BLaER1 treated with 17β-estradiol and CSF1 and Interleukin-3, amounts not matched to agents 10 nM and 100 nM (cell line): ENCODE measurements at regions not wholly inside any gene's neighbourhood (a gene's known extent, or its start where the extent isn't known, plus 50 kb on each side); places are given as distances from the start of the nearest gene placed in this dataset.
"Not testable (repeated sequence)": the region's sequence is repeated elsewhere in the genome, so short reads cannot be mapped to it uniquely, and the experiment has no call there.

Experiments used
- H3K27ac ChIP-seq, 11 experiments: shearing (Covaris generic); formaldehyde crosslinking; 2 replicates each; pipeline ENCODE4 v1.8.1; 2022
- H3K27me3 ChIP-seq, 11 experiments: shearing (Covaris generic); formaldehyde crosslinking; 2 replicates each; pipeline ENCODE4 v1.8.1; 2022
- H3K36me3 ChIP-seq, 11 experiments: shearing (Covaris generic); formaldehyde crosslinking; 2 replicates each; pipeline ENCODE4 v1.8.1; 2022
- H3K4me1 ChIP-seq, 10 experiments: shearing (Covaris generic); formaldehyde crosslinking; 2 replicates each; pipeline ENCODE4 v1.8.1; 2022
- H3K4me2 ChIP-seq, 11 experiments: shearing (Covaris generic); formaldehyde crosslinking; 2 replicates each; pipeline ENCODE4 v1.8.1; 2022
- H3K4me3 ChIP-seq, 10 experiments: shearing (Covaris generic); formaldehyde crosslinking; 2 replicates each; pipeline ENCODE4 v1.8.1; 2022
- H3K9ac ChIP-seq, 11 experiments: shearing (Covaris generic); formaldehyde crosslinking; 2 replicates each; pipeline ENCODE4 v1.8.1; 2022
- H3K9me3 ChIP-seq, 11 experiments: shearing (Covaris generic); formaldehyde crosslinking; replicated peaks in 1 of 11; 2 replicates each; pipeline ENCODE4 v1.8.1; 2022
- H4K20me1 ChIP-seq, 11 experiments: shearing (Covaris generic); formaldehyde crosslinking; 2 replicates each; pipeline ENCODE4 v1.8.1; 2022
- Cebpa-rat ChIP-seq, 11 experiments: shearing (Covaris generic); IDR thresholded peaks; 2 replicates each; pipeline ENCODE4 v1.8.1; 2022

GRCh38 chr7:149561072-149561471 lies 63.5 kb upstream of the ZNF746 start:
- H3K4me2 ChIP-seq: no peak overlapping the region
- H4K20me1 ChIP-seq: peaks cover 0 to 16% (median 0%) of the 10 kb centered on the region in 11 experiments; a peak in 2 of 22 replicates
- no peak for TF ChIP-seq Cebpa-rat (IDR thresholded peaks at IDR 0.05)
- H3K9ac ChIP-seq: no peak overlapping the region
- H3K27me3 ChIP-seq: no peaks in the 10 kb centered on the region
- no peak overlapping the region for H3K4me3 ChIP-seq
- H3K36me3 ChIP-seq: peaks cover 87 to 98% (median 91%) of the 10 kb centered on the region in 11 experiments
- H3K9me3 ChIP-seq: peaks cover 31 to 48% (median 38%) of the 10 kb centered on the region in 11 experiments
- no peak overlapping the region; a peak in 1 of 22 replicates for H3K27ac ChIP-seq
- H3K4me1 ChIP-seq: peaks cover 0 to 14% (median 0%) of the 10 kb centered on the region in 10 experiments; a peak in 2 of 20 replicates

- Histone ChIP-seq H3K9me3 (peaks cover 24 to 46% (median 34%) of the 10 kb centered on the region in 11 experiments), H3K4me2 (peak overlapping the region in 2 of 11 experiments; percentile 6 to 20; a peak in 2 of 22 replicates), H3K36me3 (peaks cover 81 to 93% (median 86%) of the 10 kb centered on the region in 11 experiments), H3K27ac (0 out of 22 replicates have a peak overlapping the region, but pooled peaks of 2 of the 11 experiments have one; percentile 8 to 11), H3K4me1 (peaks cover 0 to 14% (median 0%) of the 10 kb centered on the region in 10 experiments; a peak in 2 of 20 replicates), H3K4me3 (no peak overlapping the region), H4K20me1 (peaks cover 0 to 14% (median 0%) of the 10 kb centered on the region in 11 experiments; a peak in 2 of 22 replicates), H3K27me3 (no peaks in the 10 kb centered on the region), H3K9ac (no peak overlapping the region)
- no peak for TF ChIP-seq Cebpa-rat (IDR thresholded peaks at IDR 0.05)
Measured at GRCh38 chr7:149559711-149560110, 62.1 kb upstream of the ZNF746 start.

- Histone ChIP-seq H3K36me3 (peaks cover 67 to 82% (median 76%) of the 10 kb centered on the region in 11 experiments), H3K27ac (no peak overlapping the region), H3K27me3 (no peaks in the 10 kb centered on the region), H3K9me3 (peaks cover 13 to 45% (median 30%) of the 10 kb centered on the region in 11 experiments; a peak in 20 of 22 replicates), H4K20me1 (peaks cover 0 to 9% (median 0%) of the 10 kb centered on the region in 11 experiments; a peak in 2 of 22 replicates), H3K4me1 (peaks cover 0 to 16% (median 0%) of the 10 kb centered on the region in 10 experiments; a peak in 6 of 20 replicates), H3K4me2 (no peak overlapping the region), H3K9ac (no peak overlapping the region), H3K4me3 (no peak overlapping the region)
- TF ChIP-seq Cebpa-rat (IDR thresholded peaks at IDR 0.05): no peak
Measured at GRCh38 chr7:149558149-149558861, 60.7 kb upstream of the ZNF746 start.

- not testable (repeated sequence) for H4K20me1 ChIP-seq, H3K27me3 ChIP-seq, H3K27ac ChIP-seq, H3K9ac ChIP-seq, H3K4me3 ChIP-seq, H3K4me2 ChIP-seq
- H3K9me3 ChIP-seq: peaks cover 12 to 53% (median 31%) of the 10 kb centered on the region in 11 experiments; a peak in 20 of 22 replicates
- H3K4me1 ChIP-seq: peaks cover 0 to 24% (median 7%) of the 10 kb centered on the region in 10 experiments; a peak in 12 of 20 replicates
- peaks cover 72 to 91% (median 80%) of the 10 kb centered on the region in 11 experiments for H3K36me3 ChIP-seq
Measured at GRCh38 chr7:149556525-149556924, 58.9 kb upstream of the ZNF746 start.

- Histone ChIP-seq H3K36me3 (peaks cover 72 to 91% (median 80%) of the 10 kb centered on the region in 11 experiments), H3K9me3 (peaks cover 18 to 63% (median 37%) of the 10 kb centered on the region in 11 experiments), H3K4me1 (peaks cover 0 to 16% (median 7%) of the 10 kb centered on the region in 10 experiments; a peak in 12 of 20 replicates)
- not testable (repeated sequence) for H4K20me1 ChIP-seq, H3K4me3 ChIP-seq, H3K27ac ChIP-seq, H3K4me2 ChIP-seq, H3K27me3 ChIP-seq, H3K9ac ChIP-seq
Measured at GRCh38 chr7:149554821-149555220, 57.2 kb upstream of the ZNF746 start.

GRCh38 chr7:149553991-149554390 lies 56.4 kb upstream of the ZNF746 start:
- not testable (repeated sequence) for H4K20me1 ChIP-seq, H3K4me2 ChIP-seq, H3K4me3 ChIP-seq, H3K27me3 ChIP-seq, H3K27ac ChIP-seq, H3K9ac ChIP-seq
- Histone ChIP-seq H3K9me3 (peaks cover 25 to 71% (median 45%) of the 10 kb centered on the region in 11 experiments), H3K4me1 (peaks cover 0 to 16% (median 7%) of the 10 kb centered on the region in 10 experiments; a peak in 12 of 20 replicates), H3K36me3 (peaks cover 72 to 91% (median 80%) of the 10 kb centered on the region in 11 experiments)

GRCh38 chr7:149552799-149553198 lies 55.2 kb upstream of the ZNF746 start:
- TF ChIP-seq Cebpa-rat (IDR thresholded peaks at IDR 0.05): no peak
- no peaks in the 10 kb centered on the region; a peak in 1 of 22 replicates for H4K20me1 ChIP-seq
- H3K27ac ChIP-seq: peak overlapping the region in 4 of 11 experiments; percentile 3 to 46 (median 34); a peak in 6 of 22 replicates
- peak overlapping the region in 5 of 11 experiments; percentile 30 to 57 (median 43); a peak in 10 of 22 replicates for H3K4me2 ChIP-seq
- peaks cover 72 to 91% (median 80%) of the 10 kb centered on the region in 11 experiments for H3K36me3 ChIP-seq
- no peak overlapping the region for H3K4me3 ChIP-seq
- no peak overlapping the region for H3K9ac ChIP-seq
- peaks cover 0 to 16% (median 7%) of the 10 kb centered on the region in 10 experiments; a peak in 12 of 20 replicates for H3K4me1 ChIP-seq
- H3K9me3 ChIP-seq: peaks cover 36 to 79% (median 57%) of the 10 kb centered on the region in 11 experiments
- no peaks in the 10 kb centered on the region for H3K27me3 ChIP-seq
